H1 (cell line): ENCODE measurements at regions not wholly inside any gene's neighbourhood (a gene's known extent, or its start where the extent isn't known, plus 50 kb on each side); places are given as distances from the start of the nearest gene placed in this dataset.

Experiments
- GABPA ChIP-seq: IDR thresholded peaks from 2 replicates; pipeline ENCODE4 v1.6.1; 2011; ENCODE audit warnings: mild to moderate bottlenecking, low read length, moderate library complexity, borderline replicate concordance; ENCODE audit not compliant: insufficient read depth
- HDAC2 ChIP-seq, 2 experiments: fragments of 300-600 bp in 1 of 2; sonication (generic) in 1 of 2; IDR thresholded peaks; 2 replicates each; pipeline ENCODE4 v1.6.1; 2011 to 2012; ENCODE audit warnings: low read depth in 2 of 2, low read length in 2 of 2, mild to moderate bottlenecking in 2 of 2, moderate library complexity in 2 of 2, borderline replicate concordance in 1 of 2, inconsistent platforms in 1 of 2
- JUN ChIP-seq: IDR thresholded peaks from 2 replicates; pipeline ENCODE4 v1.6.1; 2011; ENCODE audit warnings: low read depth, mild to moderate bottlenecking, improper control_type of control experiment, low read length
- JUND ChIP-seq: IDR thresholded peaks from 2 replicates; pipeline ENCODE4 v1.6.1; 2011; ENCODE audit warnings: mild to moderate bottlenecking, improper control_type of control experiment, low read length
- MAX ChIP-seq: IDR thresholded peaks from 2 replicates; pipeline ENCODE4 v1.6.1; 2012; ENCODE audit warnings: inconsistent platforms
- NRF1 ChIP-seq: IDR thresholded peaks from 2 replicates; pipeline ENCODE4 v1.6.1; 2011; ENCODE audit warnings: mild to moderate bottlenecking, low read depth, low read length, improper control_type of control experiment
- POLR2AphosphoS5 ChIP-seq: IDR thresholded peaks from 2 replicates; pipeline ENCODE4 v1.6.1; 2011; ENCODE audit warnings: low read depth, low read length
- RNF2 ChIP-seq: fragments of 200-900, 300-1000 bp; sonication (generic); IDR thresholded peaks from 2 replicates; pipeline ENCODE4 v1.7.1; 2016; ENCODE audit warnings: borderline replicate concordance, low read depth, mild to moderate bottlenecking, antibody characterized with exemption, low read length; ENCODE audit not compliant: poor library complexity, severe bottlenecking; ENCODE audit errors: missing control alignments
- TEAD4 ChIP-seq: IDR thresholded peaks from 2 replicates; pipeline ENCODE4 v1.6.1; 2012; ENCODE audit warnings: low read depth, low read length, inconsistent platforms, mixed read lengths
- YY1 ChIP-seq: IDR thresholded peaks from 2 replicates; pipeline ENCODE4 v1.6.1; 2011; ENCODE audit warnings: low read depth, mild to moderate bottlenecking, low read length
- TF ChIP-seq, protein P1 (sequence below), 3 experiments: IDR thresholded peaks; 1 replicate in 2 of 3; 2 replicates in 1 of 3; pipeline versions ENCODE4 v1.5.1 to v1.6.1; 2011; ENCODE audit warnings: low read length in 3 of 3, mild to moderate bottlenecking in 3 of 3, inconsistent platforms in 2 of 3, low read depth in 1 of 3, moderate library complexity in 1 of 3; ENCODE audit not compliant: insufficient read depth in 1 of 3; ENCODE audit errors: control extremely low read depth in 1 of 3

DNA sequence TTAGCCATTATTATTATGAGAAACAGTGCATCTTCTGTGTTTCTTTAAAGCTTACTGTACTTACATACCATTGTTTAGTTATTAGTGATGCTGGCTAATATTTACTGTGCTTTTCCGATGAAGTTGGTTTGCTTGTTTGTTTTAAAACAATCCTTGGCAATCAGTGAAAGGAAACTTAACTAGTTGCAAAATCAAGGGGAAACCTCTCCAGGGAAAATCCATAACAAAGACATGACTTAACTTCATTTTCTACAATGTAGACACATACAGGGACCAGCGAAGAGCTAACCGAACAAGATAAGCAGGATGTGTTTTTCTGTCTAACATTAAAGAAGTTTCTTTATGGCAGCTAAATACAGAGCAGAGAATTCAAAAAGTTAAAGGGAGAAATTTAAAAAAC, 102.5 kb upstream of the PARP11 start:
- TF ChIP-seq RNF2: no peak
- TF ChIP-seq, protein P1, sequence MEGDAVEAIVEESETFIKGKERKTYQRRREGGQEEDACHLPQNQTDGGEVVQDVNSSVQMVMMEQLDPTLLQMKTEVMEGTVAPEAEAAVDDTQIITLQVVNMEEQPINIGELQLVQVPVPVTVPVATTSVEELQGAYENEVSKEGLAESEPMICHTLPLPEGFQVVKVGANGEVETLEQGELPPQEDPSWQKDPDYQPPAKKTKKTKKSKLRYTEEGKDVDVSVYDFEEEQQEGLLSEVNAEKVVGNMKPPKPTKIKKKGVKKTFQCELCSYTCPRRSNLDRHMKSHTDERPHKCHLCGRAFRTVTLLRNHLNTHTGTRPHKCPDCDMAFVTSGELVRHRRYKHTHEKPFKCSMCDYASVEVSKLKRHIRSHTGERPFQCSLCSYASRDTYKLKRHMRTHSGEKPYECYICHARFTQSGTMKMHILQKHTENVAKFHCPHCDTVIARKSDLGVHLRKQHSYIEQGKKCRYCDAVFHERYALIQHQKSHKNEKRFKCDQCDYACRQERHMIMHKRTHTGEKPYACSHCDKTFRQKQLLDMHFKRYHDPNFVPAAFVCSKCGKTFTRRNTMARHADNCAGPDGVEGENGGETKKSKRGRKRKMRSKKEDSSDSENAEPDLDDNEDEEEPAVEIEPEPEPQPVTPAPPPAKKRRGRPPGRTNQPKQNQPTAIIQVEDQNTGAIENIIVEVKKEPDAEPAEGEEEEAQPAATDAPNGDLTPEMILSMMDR (IDR thresholded peaks at IDR 0.05; ENCODE audit: control extremely low read depth in 1 of 3, insufficient read depth in 1 of 3, low read depth in 1 of 3, low read length in 3 of 3): no peak
- no peak for TF ChIP-seq MAX
- no peak for TF ChIP-seq HDAC2 (IDR thresholded peaks at IDR 0.05; ENCODE audit: borderline replicate concordance in 1 of 2, low read depth in 2 of 2, low read length in 2 of 2)
- no peak for TF ChIP-seq TEAD4
- no peak for TF ChIP-seq JUND
- no peak for TF ChIP-seq POLR2AphosphoS5
- no peak for TF ChIP-seq YY1
- no peak for TF ChIP-seq NRF1
- no peak for TF ChIP-seq JUN
- no peak for TF ChIP-seq GABPA
